ENCODE measurements at regions not wholly inside any gene's neighbourhood (a gene's known extent, or its start where the extent isn't known, plus 50 kb on each side); places are given as distances from the start of the nearest gene placed in this dataset.

- TF ChIP-seq TCF12 (IDR thresholded peaks at IDR 0.05) (no peak), TCF12 (CRISPR knock-in tag; IDR thresholded peaks at IDR 0.05) (no peak), BCL3 (CRISPR knock-in tag; IDR thresholded peaks at IDR 0.05) (no peak), CTCF (CRISPR knock-in tag; IDR thresholded peaks at IDR 0.05) (no peak), ZZZ3 (CRISPR knock-in tag; IDR thresholded peaks at IDR 0.05; ENCODE audit: borderline replicate concordance) (no peak), ARID3A (IDR thresholded peaks at IDR 0.05; ENCODE audit: low read depth, low read length) (no peak), MAF1 (CRISPR knock-in tag; IDR thresholded peaks at IDR 0.05; ENCODE audit: borderline replicate concordance) (no peak), POLR2A (IDR thresholded peaks at IDR 0.05; ENCODE audit: insufficient read depth in 1 of 2, low read depth in 2 of 2, low read length in 2 of 2) (no peak), ZNF34 (CRISPR knock-in tag; IDR thresholded peaks at IDR 0.05; ENCODE audit: borderline replicate concordance) (no peak), SP1 (IDR thresholded peaks at IDR 0.05) (no peak), SP1 (CRISPR knock-in tag; IDR thresholded peaks at IDR 0.05) (no peak), SNRNP70 (IDR thresholded peaks at IDR 0.05; ENCODE audit: low read depth, low read length) (no peak)
Measured at GRCh38 chr5:45195026-45195425, 386.3 kb downstream of the MRPS30 start.
